GM23338 (cell line): ENCODE measurements at regions not wholly inside any gene's neighbourhood (a gene's known extent, or its start where the extent isn't known, plus 50 kb on each side); places are given as distances from the start of the nearest gene placed in this dataset.

Experiments used
- ATAC-seq: fragments of 200-7000 bp; cut with Tn5 transposase; 3 replicates; pipeline ENCODE4 v1.9.1; 2020
- DNase-seq: peaks from one replicate; pipeline ENCODE4 v3.0.0-alpha.2; 2015; ENCODE audit warnings: low spot score
- H2AFZ ChIP-seq: fragments of 200-600 bp; sonication (generic); 2 replicates; pipeline ENCODE4 v1.8.0; 2016; ENCODE audit warnings: antibody characterized with exemption, mild to moderate bottlenecking, moderate library complexity
- H3F3A ChIP-seq: fragments of 200-600 bp; sonication (generic); replicated peaks from 2 replicates; pipeline ENCODE4 v1.8.0; 2017; ENCODE audit warnings: antibody characterized with exemption, mixed run types, low read depth
- H3K27ac ChIP-seq: fragments of 200-600 bp; sonication (generic); 2 replicates; pipeline ENCODE4 v1.6.1; 2016; ENCODE audit warnings: low read depth
- H3K27me3 ChIP-seq: fragments of 200-600 bp; sonication (generic); 2 replicates; pipeline ENCODE4 v1.8.0; 2016; ENCODE audit warnings: mild to moderate bottlenecking, mixed run types, moderate library complexity; ENCODE audit not compliant: insufficient read depth
- H3K36me3 ChIP-seq: fragments of 200-600 bp; sonication (generic); 2 replicates; pipeline ENCODE4 v1.8.0; 2016; ENCODE audit warnings: mild to moderate bottlenecking; ENCODE audit not compliant: insufficient read depth
- H3K4me1 ChIP-seq: fragments of 200-600 bp; sonication (generic); 2 replicates; pipeline ENCODE4 v1.8.0; 2016; ENCODE audit warnings: mild to moderate bottlenecking, moderate library complexity; ENCODE audit not compliant: insufficient read depth
- H3K4me2 ChIP-seq: fragments of 200-600 bp; sonication (generic); 2 replicates; pipeline ENCODE4 v1.7.1; 2017; ENCODE audit warnings: mixed run types
- H3K4me3 ChIP-seq: fragments of 200-600 bp; sonication (generic); 2 replicates; pipeline ENCODE4 v1.6.1; 2016; ENCODE audit warnings: mixed run types
- H3K79me2 ChIP-seq: fragments of 200-600 bp; sonication (generic); replicated peaks from 2 replicates; pipeline ENCODE4 v1.8.0; 2017; ENCODE audit warnings: mild to moderate bottlenecking; ENCODE audit not compliant: insufficient read depth
- H3K9me2 ChIP-seq: fragments of 200-600 bp; sonication (generic); 2 replicates; pipeline ENCODE4 v1.8.0; 2017; ENCODE audit not compliant: insufficient read depth
- H4K20me1 ChIP-seq: fragments of 200-600 bp; sonication (generic); replicated peaks from 2 replicates; pipeline ENCODE4 v1.8.0; 2017; ENCODE audit warnings: mild to moderate bottlenecking; ENCODE audit not compliant: insufficient read depth
- H3K27ac Mint-ChIP-seq: 2 replicates; pipeline ENCODE4 v1.8.0; 2020; ENCODE audit warnings: inconsistent platforms, mild to moderate bottlenecking, moderate library complexity, mixed read lengths
- H3K27me3 Mint-ChIP-seq: 3 replicates; pipeline ENCODE4 v1.8.0; 2022; ENCODE audit warnings: low read depth, mild to moderate bottlenecking, moderate library complexity, mixed read lengths, inconsistent platforms; ENCODE audit not compliant: insufficient read depth, poor library complexity
- H3K36me3 Mint-ChIP-seq: 3 replicates; pipeline ENCODE4 v1.8.0; 2021; ENCODE audit warnings: low read depth, mild to moderate bottlenecking, inconsistent platforms, moderate library complexity, mixed read lengths
- H3K4me1 Mint-ChIP-seq: 3 replicates; pipeline ENCODE4 v1.8.0; 2020; ENCODE audit warnings: mild to moderate bottlenecking, inconsistent platforms, mixed read lengths
- H3K4me3 Mint-ChIP-seq: 3 replicates; pipeline ENCODE4 v1.8.0; 2021; ENCODE audit warnings: moderate library complexity, mild to moderate bottlenecking, inconsistent platforms, mixed read lengths
- H3K9me3 Mint-ChIP-seq: 3 replicates; pipeline ENCODE4 v1.8.0; 2020; ENCODE audit warnings: moderate library complexity, mild to moderate bottlenecking, inconsistent platforms, mixed read lengths
- NANOG ChIP-seq: IDR thresholded peaks from 2 replicates; pipeline ENCODE4 v1.6.1; 2016; ENCODE audit warnings: antibody characterized with exemption, borderline replicate concordance
- ZNF114 ChIP-seq: fragments of 250-450 bp; sonication (Bioruptor Pico); IDR thresholded peaks from 2 replicates; pipeline ENCODE4 v1.5.0; 2020; ENCODE audit warnings: mild to moderate bottlenecking, moderate library complexity
- TF ChIP-seq, protein P1 (sequence below): IDR thresholded peaks from one replicate; pipeline ENCODE4 v1.6.1; 2018; ENCODE audit warnings: antibody characterized with exemption; ENCODE audit not compliant: unreplicated experiment
- TF ChIP-seq, protein P2 (sequence below): fragments of 250-450 bp; sonication (Bioruptor Pico); IDR thresholded peaks from 2 replicates; pipeline ENCODE4 v1.5.0; 2020; ENCODE audit warnings: mild to moderate bottlenecking, moderate library complexity
- TF ChIP-seq, protein P3 (sequence below): IDR thresholded peaks from 2 replicates; pipeline ENCODE4 v1.6.1; 2016; ENCODE audit warnings: antibody characterized with exemption

DNA sequence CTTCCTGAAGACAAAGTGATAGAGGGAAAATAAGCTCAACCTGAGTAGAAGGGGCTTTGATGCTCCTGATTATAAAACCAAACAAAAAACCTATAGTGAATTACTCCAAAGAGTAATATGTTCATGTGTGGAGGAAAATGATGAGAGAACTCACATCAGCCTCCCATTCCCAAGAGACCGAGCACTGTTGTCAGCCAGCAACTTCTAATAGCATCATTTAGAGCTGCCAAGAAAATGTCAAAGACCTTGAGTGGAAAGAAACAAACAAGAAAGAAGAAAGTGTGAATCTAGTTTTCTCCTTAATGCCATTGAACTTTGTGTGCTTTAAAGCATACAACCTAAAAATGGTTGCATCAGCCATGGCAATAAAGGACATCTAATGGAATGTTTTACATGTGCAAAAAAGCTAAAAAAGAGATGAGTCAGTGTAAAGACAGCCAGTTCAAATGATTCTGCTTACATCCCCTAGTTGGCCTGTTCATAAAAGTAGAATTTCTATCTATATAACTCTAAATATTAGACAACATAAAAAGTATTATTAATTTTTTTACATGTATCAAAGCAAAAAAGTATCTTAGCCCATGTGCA, 1066.2 kb downstream of the TDRD15 start (continued):
- TF ChIP-seq, protein P1, sequence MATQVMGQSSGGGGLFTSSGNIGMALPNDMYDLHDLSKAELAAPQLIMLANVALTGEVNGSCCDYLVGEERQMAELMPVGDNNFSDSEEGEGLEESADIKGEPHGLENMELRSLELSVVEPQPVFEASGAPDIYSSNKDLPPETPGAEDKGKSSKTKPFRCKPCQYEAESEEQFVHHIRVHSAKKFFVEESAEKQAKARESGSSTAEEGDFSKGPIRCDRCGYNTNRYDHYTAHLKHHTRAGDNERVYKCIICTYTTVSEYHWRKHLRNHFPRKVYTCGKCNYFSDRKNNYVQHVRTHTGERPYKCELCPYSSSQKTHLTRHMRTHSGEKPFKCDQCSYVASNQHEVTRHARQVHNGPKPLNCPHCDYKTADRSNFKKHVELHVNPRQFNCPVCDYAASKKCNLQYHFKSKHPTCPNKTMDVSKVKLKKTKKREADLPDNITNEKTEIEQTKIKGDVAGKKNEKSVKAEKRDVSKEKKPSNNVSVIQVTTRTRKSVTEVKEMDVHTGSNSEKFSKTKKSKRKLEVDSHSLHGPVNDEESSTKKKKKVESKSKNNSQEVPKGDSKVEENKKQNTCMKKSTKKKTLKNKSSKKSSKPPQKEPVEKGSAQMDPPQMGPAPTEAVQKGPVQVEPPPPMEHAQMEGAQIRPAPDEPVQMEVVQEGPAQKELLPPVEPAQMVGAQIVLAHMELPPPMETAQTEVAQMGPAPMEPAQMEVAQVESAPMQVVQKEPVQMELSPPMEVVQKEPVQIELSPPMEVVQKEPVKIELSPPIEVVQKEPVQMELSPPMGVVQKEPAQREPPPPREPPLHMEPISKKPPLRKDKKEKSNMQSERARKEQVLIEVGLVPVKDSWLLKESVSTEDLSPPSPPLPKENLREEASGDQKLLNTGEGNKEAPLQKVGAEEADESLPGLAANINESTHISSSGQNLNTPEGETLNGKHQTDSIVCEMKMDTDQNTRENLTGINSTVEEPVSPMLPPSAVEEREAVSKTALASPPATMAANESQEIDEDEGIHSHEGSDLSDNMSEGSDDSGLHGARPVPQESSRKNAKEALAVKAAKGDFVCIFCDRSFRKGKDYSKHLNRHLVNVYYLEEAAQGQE: no peak
- no peak for TF ChIP-seq NANOG

DNA sequence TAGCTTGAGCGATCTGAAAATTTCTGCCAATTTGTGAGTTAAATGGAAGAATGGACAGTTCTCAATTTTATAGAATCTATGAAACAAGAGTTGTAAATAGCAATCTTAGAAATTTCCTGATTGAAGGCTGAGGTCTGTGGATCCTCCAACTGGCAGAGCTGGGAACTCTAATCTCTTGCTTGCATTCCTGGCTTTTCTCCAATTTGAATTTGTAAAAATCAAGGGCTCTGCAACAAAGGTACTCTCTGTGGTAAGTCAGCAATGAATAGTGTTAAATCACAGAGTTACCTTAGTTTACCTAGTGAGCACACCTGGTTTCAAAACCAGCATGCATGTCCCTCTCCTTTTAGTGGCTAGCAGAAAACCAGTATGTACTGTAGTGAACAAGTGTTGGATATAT, 1070.5 kb downstream of the TDRD15 start:
- H3K4me1 Mint-ChIP-seq: peaks cover 33% of the 10 kb centered on the region
- no peaks in the 10 kb centered on the region for H3K36me3 ChIP-seq
- ATAC-seq (peak; percentile 86), DNase-seq (no peak)
- H3K9me3 Mint-ChIP-seq: no peaks in the 10 kb centered on the region
- H3K36me3 Mint-ChIP-seq: peaks cover 9% of the 10 kb centered on the region; the same call in 1 of the 3 replicates
- TF ChIP-seq, protein P2, sequence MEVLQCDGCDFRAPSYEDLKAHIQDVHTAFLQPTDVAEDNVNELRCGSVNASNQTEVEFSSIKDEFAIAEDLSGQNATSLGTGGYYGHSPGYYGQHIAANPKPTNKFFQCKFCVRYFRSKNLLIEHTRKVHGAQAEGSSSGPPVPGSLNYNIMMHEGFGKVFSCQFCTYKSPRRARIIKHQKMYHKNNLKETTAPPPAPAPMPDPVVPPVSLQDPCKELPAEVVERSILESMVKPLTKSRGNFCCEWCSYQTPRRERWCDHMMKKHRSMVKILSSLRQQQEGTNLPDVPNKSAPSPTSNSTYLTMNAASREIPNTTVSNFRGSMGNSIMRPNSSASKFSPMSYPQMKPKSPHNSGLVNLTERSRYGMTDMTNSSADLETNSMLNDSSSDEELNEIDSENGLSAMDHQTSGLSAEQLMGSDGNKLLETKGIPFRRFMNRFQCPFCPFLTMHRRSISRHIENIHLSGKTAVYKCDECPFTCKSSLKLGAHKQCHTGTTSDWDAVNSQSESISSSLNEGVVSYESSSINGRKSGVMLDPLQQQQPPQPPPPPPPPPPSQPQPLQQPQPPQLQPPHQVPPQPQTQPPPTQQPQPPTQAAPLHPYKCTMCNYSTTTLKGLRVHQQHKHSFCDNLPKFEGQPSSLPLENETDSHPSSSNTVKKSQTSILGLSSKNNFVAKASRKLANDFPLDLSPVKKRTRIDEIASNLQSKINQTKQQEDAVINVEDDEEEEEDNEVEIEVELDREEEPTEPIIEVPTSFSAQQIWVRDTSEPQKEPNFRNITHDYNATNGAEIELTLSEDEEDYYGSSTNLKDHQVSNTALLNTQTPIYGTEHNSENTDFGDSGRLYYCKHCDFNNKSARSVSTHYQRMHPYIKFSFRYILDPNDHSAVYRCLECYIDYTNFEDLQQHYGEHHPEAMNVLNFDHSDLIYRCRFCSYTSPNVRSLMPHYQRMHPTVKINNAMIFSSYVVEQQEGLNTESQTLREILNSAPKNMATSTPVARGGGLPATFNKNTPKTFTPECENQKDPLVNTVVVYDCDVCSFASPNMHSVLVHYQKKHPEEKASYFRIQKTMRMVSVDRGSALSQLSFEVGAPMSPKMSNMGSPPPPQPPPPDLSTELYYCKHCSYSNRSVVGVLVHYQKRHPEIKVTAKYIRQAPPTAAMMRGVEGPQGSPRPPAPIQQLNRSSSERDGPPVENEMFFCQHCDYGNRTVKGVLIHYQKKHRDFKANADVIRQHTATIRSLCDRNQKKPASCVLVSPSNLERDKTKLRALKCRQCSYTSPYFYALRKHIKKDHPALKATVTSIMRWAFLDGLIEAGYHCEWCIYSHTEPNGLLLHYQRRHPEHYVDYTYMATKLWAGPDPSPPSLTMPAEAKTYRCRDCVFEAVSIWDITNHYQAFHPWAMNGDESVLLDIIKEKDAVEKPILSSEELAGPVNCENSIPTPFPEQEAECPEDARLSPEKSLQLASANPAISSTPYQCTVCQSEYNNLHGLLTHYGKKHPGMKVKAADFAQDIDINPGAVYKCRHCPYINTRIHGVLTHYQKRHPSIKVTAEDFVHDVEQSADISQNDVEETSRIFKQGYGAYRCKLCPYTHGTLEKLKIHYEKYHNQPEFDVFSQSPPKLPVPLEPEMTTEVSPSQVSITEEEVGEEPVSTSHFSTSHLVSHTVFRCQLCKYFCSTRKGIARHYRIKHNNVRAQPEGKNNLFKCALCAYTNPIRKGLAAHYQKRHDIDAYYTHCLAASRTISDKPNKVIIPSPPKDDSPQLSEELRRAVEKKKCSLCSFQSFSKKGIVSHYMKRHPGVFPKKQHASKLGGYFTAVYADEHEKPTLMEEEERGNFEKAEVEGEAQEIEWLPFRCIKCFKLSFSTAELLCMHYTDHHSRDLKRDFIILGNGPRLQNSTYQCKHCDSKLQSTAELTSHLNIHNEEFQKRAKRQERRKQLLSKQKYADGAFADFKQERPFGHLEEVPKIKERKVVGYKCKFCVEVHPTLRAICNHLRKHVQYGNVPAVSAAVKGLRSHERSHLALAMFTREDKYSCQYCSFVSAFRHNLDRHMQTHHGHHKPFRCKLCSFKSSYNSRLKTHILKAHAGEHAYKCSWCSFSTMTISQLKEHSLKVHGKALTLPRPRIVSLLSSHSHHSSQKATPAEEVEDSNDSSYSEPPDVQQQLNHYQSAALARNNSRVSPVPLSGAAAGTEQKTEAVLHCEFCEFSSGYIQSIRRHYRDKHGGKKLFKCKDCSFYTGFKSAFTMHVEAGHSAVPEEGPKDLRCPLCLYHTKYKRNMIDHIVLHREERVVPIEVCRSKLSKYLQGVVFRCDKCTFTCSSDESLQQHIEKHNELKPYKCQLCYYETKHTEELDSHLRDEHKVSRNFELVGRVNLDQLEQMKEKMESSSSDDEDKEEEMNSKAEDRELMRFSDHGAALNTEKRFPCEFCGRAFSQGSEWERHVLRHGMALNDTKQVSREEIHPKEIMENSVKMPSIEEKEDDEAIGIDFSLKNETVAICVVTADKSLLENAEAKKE (CRISPR knock-in tag): no peak
- no peak for TF ChIP-seq ZNF114
- TF ChIP-seq, protein P3, sequence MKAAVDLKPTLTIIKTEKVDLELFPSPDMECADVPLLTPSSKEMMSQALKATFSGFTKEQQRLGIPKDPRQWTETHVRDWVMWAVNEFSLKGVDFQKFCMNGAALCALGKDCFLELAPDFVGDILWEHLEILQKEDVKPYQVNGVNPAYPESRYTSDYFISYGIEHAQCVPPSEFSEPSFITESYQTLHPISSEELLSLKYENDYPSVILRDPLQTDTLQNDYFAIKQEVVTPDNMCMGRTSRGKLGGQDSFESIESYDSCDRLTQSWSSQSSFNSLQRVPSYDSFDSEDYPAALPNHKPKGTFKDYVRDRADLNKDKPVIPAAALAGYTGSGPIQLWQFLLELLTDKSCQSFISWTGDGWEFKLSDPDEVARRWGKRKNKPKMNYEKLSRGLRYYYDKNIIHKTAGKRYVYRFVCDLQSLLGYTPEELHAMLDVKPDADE: no peak
- TF ChIP-seq, protein P1: no peak
- no peak overlapping the region for H3K27ac ChIP-seq
- no peaks in the 10 kb centered on the region for H3K79me2 ChIP-seq
- H3K4me1 ChIP-seq: peaks cover 8% of the 10 kb centered on the region
- H2AFZ ChIP-seq: no peak overlapping the region
- no peaks in the 10 kb centered on the region for H3K27me3 ChIP-seq
- no peaks in the 10 kb centered on the region for H3K9me2 ChIP-seq
- no peak overlapping the region for H3K4me3 Mint-ChIP-seq
- no peaks in the 10 kb centered on the region for H3F3A ChIP-seq
- no peak overlapping the region for H3K4me3 ChIP-seq
- H3K27me3 Mint-ChIP-seq: no peaks in the 10 kb centered on the region
- no peak overlapping the region for H3K27ac Mint-ChIP-seq
- H3K4me2 ChIP-seq: no peak overlapping the region
- H4K20me1 ChIP-seq: no peaks in the 10 kb centered on the region
